Lower lobe of right lung (tissue), 2 donors: ENCODE measurements at regions not wholly inside any gene's neighbourhood (a gene's known extent, or its start where the extent isn't known, plus 50 kb on each side); places are given as distances from the start of the nearest gene placed in this dataset.

ENCODE experiments used
- ATAC-seq, 2 donors: fragments of 200-7000 bp; cut with Tn5 transposase; one replicate each; pipeline ENCODE4 v1.9.1; 2020 to 2022; ENCODE audit warnings: mild to moderate bottlenecking in 2 of 2, moderate library complexity in 2 of 2
- DNase-seq: peaks from one replicate; pipeline ENCODE4 v3.0.0-alpha.2; 2020
- H3K27ac ChIP-seq: fragments of 200-600 bp; one replicate; pipeline ENCODE4 v1.8.0; 2022
- H3K27me3 ChIP-seq: fragments of 200-600 bp; one replicate; pipeline ENCODE4 v1.8.0; 2022; ENCODE audit warnings: low read depth
- H3K36me3 ChIP-seq: fragments of 200-600 bp; one replicate; pipeline ENCODE4 v1.8.0; 2022; ENCODE audit warnings: mild to moderate bottlenecking
- H3K4me1 ChIP-seq: fragments of 200-600 bp; one replicate; pipeline ENCODE4 v1.8.0; 2022
- H3K4me3 ChIP-seq: fragments of 200-600 bp; one replicate; pipeline ENCODE4 v1.8.0; 2022; ENCODE audit warnings: mild to moderate bottlenecking
- H3K9me3 ChIP-seq: fragments of 200-600 bp; one replicate; pipeline ENCODE4 v1.8.0; 2022
- intact Hi-C: fragments of 100-400 bp; cut with DNase I; formaldehyde crosslinking; loops from one replicate; pipeline ENCODE4 v1.11.0; 2022
- TF ChIP-seq, protein P1 (sequence below): fragments of 200-600 bp; IDR thresholded peaks from one replicate; pipeline ENCODE4 v1.8.0; 2022; ENCODE audit warnings: antibody characterized with exemption, mild to moderate bottlenecking
- donor health status: DM: no; HTN: yes; CAD: no; lungs with severe emphysema.

DNA sequence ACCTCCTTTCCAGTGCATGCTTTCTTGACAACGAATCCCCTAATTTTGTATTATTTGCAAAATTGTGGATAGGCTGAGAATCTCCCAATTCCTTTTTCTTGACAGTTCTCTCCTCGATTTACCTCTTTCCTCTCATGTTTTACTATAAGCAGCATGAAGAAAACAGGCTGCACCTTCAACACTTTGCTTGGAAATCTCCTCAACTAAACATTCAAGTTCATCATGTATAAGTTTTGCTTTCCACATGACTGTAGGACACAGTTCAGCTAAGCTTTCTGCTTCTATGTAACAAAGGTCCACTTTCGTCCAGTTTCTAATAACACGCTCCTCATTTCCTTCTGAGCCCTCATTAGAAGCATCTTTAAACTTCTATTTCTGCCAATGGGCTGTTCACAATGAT lies 199.0 kb upstream of the NLRP1 start:
- H3K9me3 ChIP-seq: no peaks in the 10 kb centered on the region
- no peak for DNase-seq
- no peaks in the 10 kb centered on the region for H3K27me3 ChIP-seq
- H3K4me1 ChIP-seq: no peaks in the 10 kb centered on the region
- no peak overlapping the region for H3K4me3 ChIP-seq
- TF ChIP-seq, protein P1, sequence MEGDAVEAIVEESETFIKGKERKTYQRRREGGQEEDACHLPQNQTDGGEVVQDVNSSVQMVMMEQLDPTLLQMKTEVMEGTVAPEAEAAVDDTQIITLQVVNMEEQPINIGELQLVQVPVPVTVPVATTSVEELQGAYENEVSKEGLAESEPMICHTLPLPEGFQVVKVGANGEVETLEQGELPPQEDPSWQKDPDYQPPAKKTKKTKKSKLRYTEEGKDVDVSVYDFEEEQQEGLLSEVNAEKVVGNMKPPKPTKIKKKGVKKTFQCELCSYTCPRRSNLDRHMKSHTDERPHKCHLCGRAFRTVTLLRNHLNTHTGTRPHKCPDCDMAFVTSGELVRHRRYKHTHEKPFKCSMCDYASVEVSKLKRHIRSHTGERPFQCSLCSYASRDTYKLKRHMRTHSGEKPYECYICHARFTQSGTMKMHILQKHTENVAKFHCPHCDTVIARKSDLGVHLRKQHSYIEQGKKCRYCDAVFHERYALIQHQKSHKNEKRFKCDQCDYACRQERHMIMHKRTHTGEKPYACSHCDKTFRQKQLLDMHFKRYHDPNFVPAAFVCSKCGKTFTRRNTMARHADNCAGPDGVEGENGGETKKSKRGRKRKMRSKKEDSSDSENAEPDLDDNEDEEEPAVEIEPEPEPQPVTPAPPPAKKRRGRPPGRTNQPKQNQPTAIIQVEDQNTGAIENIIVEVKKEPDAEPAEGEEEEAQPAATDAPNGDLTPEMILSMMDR: no peak
- no peak for ATAC-seq
- intact Hi-C loops: no loop called here
- H3K36me3 ChIP-seq: no peaks in the 10 kb centered on the region
- H3K27ac ChIP-seq: no peak overlapping the region

DNA sequence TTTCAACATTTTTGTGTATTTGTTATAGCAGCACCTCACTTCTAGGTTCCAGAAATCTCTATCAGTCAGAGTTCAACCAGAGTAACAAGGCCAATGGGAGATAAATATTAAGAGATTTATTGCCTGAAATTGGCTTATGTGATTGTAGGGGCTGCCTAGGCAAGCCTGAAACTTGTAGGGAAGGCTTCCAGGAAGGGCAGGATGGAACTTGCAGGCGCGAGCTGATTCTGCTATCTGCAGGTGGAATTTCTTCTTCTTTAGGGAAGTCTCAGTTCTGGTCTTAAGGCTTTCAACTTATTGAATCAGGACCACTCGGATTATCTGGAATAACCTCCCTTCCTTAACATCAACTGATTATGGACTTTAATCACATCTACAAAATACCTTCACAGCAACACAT lies 199.5 kb upstream of the NLRP1 start:
- Histone ChIP-seq H3K9me3 (no peaks in the 10 kb centered on the region), H3K4me1 (no peaks in the 10 kb centered on the region), H3K27ac (no peak overlapping the region), H3K27me3 (no peaks in the 10 kb centered on the region), H3K4me3 (no peak overlapping the region), H3K36me3 (no peaks in the 10 kb centered on the region)
- intact Hi-C loops: no loop called here
- ATAC-seq (no peak), DNase-seq (no peak)
- TF ChIP-seq, protein P1: no peak

DNA sequence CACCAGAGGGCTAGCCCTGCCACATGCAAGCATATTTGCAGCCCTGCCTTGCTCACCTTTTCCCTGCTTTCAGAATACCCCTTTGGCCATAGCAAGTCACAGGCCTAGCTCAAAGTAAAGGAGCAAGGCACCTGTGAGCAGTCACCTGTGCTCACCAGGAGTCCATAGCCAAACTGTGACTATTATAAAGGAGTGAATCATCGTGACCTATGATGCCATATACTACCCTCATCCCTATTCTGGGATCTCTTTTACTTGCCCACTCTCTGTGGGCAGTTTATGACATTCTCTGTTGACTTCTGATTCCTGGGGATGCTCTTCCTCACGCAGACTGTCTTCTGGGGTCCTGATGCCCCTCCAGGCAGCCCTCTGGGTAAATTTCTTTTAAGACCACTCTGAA lies 200.5 kb upstream of the NLRP1 start:
- Histone ChIP-seq H3K27me3 (peaks cover 6% of the 10 kb centered on the region), H3K36me3 (no peaks in the 10 kb centered on the region), H3K27ac (no peak overlapping the region), H3K4me1 (no peaks in the 10 kb centered on the region), H3K9me3 (no peaks in the 10 kb centered on the region), H3K4me3 (no peak overlapping the region)
- DNase-seq: no peak
- TF ChIP-seq, protein P1: no peak
- intact Hi-C loops: no loop called here
- no peak for ATAC-seq

DNA sequence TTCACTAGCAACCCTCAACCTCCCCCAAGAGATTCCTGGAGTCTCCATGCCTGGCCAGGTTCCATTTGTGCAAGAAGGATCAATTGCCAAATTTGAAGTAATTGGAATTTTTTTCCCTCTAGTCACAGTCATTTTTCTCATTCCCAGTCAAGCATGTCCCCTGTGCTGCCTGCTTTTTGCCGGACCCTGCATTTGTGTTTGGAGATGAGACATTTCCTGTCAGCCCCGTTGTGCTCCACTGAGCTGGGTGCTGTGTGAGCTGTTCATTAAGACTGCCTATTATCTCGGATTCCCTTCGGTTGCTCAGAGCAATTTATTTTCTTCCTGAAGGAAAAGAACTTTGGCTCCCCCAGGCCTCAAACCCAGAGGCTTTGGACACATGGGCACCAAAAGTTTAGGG lies 201.0 kb upstream of the NLRP1 start:
- no peak for DNase-seq
- no peak for ATAC-seq
- Histone ChIP-seq H3K9me3 (no peaks in the 10 kb centered on the region), H3K36me3 (no peaks in the 10 kb centered on the region), H3K27me3 (peaks cover 6% of the 10 kb centered on the region), H3K4me1 (no peaks in the 10 kb centered on the region), H3K4me3 (no peak overlapping the region), H3K27ac (no peak overlapping the region)
- intact Hi-C loops: no loop called here
- TF ChIP-seq, protein P1: no peak

DNA sequence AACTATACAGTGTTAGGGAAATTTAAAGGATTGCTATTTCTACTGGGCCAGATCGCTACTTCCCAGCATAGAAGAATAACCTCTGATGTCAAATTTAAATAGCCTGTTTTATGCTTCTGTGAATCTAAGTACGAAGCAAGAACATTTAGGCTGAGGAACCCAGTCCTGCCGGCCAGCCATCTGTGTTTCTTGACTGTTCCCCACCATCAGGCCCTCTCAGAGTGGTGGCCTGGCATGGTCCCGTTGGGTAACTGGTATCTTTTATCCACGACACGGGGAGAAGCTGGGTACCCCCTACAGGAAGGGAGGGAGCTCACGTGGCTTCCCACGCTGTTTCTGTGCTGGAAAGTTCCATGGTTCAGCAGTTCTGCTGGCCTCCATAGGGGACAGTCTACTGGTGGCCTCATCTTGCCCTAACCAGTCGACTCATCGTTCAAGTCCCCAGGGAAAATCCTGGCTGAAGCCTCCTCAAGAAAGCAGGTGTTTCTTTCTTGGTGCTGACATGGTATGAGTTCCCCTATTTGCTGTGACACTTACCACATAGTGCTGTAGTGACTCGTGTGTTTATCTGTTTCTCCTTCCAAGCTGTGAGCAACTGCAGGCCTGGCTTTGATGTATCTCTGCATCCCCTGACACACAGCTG lies 201.7 kb upstream of the NLRP1 start:
- H3K4me1 ChIP-seq: no peaks in the 10 kb centered on the region
- DNase-seq (no peak), ATAC-seq (no peak)
- H3K27ac ChIP-seq: no peak overlapping the region
- H3K27me3 ChIP-seq: peaks cover 6% of the 10 kb centered on the region
- H3K9me3 ChIP-seq: no peaks in the 10 kb centered on the region
- TF ChIP-seq, protein P1: no peak
- intact Hi-C loops: no loop called here
- H3K4me3 ChIP-seq: no peak overlapping the region
- no peaks in the 10 kb centered on the region for H3K36me3 ChIP-seq

DNA sequence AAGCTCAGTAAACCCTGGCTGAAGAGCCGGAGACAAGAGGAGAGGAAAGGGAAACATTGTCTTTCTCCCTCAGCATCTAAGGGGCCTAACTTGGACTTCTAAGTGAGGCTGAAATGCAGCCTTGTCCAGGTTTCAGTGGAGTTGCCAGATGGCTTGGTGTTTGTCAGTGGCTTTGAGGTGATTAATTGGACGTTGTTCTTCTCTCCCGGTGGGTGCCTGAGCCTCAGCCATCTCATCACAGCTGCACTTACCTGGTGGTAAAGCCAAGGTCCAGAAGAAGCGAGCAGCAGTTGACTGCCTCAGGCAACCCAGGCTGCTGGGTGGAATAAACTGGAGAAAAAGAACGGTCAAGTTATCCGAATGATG lies 202.2 kb upstream of the NLRP1 start:
- intact Hi-C loops: no loop called here
- no peaks in the 10 kb centered on the region for H3K4me1 ChIP-seq
- peaks cover 6% of the 10 kb centered on the region for H3K27me3 ChIP-seq
- no peaks in the 10 kb centered on the region for H3K36me3 ChIP-seq
- no peak for ATAC-seq
- no peak for DNase-seq
- no peak overlapping the region for H3K4me3 ChIP-seq
- H3K27ac ChIP-seq: no peak overlapping the region
- no peaks in the 10 kb centered on the region for H3K9me3 ChIP-seq
- TF ChIP-seq, protein P1: no peak
